IPS-11a (cell line): ENCODE measurements at regions not wholly inside any gene's neighbourhood (a gene's known extent, or its start where the extent isn't known, plus 50 kb on each side); places are given as distances from the start of the nearest gene placed in this dataset.
"Not testable (repeated sequence)": the region's sequence is repeated elsewhere in the genome, so short reads cannot be mapped to it uniquely, and the experiment has no call there.

Experiments used
- H3K4me3 ChIP-seq: one replicate; pipeline ENCODE4 v1.5.1; 2013; ENCODE audit warnings: low read depth, low read length, control low read depth

DNA sequence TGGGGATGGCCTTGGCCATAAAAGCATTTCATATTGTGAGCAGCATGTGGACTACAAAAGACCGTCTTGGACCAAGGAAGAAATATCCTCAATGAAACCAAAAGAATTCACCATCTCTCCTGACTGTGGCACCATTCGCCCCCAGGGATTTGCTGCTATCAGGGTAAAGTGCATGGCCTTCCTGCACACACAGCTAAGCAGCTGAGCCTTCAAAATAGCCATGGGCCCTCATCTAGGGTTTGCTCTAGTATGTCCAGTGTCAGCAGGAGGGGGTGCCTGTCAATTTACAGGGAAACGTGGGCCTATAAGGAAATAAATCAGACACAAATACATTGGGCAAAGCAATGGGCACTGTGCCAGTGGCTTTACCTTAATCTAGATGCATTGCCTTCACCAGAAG, 296.6 kb upstream of the NBPF12 start:
- not testable (repeated sequence) for H3K4me3 ChIP-seq

DNA sequence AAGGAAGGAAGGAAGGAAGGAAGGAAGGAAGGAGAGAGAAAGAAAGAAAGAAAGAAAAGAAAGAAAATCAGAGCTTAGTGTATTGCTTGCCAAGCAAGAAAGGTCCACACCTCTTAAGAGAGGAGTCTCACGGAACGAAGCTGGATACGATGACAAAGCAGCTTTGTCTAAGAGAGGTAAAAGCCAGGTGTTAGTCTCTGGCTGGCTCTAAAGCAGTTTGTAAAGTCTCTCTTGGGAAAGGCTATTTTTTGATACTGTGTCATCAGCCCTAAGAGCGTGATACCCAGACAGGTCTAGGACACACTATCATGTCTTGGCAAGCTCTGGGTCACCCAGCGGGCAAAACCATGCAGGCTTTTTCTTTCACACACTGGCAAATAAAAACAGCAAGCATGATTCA, 297.5 kb upstream of the NBPF12 start:
- H3K4me3 ChIP-seq, result not testable (repeated sequence)

DNA sequence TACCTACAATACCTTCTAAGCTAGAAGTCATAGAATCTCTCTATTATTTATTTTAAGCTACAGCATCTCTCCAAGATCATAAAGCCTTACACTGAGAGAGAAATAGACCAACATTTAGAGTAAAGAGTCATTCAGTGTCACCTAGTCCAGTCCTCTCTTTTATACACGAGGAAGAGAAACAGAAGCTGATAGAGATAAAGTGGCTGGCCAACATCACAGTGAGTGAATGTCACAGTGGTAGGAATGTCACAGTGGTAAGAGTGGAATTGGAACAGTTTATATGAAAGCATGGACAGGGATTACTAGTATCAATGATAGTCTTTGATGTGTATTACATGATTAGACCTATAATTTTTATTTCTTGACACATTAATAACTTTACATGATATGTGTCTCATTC, 307.8 kb upstream of the NBPF12 start:
- not testable (repeated sequence) for H3K4me3 ChIP-seq

DNA sequence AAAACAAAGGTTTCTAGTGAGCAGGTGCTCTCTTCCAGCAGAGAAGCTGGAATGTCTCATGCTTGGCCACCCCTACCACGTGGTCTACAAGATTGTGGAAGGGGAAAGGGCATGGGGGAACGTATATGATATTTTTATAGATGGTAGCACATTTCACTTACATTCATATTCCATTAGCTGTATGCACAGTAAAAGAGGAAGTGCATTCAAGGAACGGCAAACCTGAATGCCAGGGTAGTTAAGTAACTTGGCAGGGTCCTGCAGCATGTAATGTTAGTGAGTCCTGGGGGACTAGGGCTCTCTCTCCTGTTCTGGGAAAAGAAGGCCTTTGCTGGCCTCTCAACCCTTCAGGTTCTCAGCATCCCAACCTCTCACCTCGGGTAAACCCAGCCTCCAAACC, 319.5 kb upstream of the NBPF12 start:
- not testable (repeated sequence) for H3K4me3 ChIP-seq

DNA sequence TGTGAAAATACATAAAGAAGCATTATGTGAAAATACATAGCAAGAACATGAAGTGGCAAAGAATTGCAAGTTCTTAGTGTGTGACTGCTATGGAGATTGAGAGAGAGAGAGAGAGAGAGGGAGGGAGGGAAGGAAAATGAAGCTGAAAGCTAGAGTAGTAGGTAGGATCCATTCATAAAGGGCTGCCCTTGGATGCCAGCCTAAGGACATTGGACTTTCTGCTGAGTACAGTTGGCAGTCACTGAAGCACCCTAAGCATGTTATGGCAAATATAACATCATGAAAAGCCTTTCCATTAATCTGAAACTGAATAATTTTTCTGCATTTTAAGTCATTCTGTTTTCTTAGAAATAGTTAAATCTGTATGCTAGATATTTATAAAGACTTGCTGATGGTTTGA, 333.4 kb upstream of the NBPF12 start:
- not testable (repeated sequence) for H3K4me3 ChIP-seq

DNA sequence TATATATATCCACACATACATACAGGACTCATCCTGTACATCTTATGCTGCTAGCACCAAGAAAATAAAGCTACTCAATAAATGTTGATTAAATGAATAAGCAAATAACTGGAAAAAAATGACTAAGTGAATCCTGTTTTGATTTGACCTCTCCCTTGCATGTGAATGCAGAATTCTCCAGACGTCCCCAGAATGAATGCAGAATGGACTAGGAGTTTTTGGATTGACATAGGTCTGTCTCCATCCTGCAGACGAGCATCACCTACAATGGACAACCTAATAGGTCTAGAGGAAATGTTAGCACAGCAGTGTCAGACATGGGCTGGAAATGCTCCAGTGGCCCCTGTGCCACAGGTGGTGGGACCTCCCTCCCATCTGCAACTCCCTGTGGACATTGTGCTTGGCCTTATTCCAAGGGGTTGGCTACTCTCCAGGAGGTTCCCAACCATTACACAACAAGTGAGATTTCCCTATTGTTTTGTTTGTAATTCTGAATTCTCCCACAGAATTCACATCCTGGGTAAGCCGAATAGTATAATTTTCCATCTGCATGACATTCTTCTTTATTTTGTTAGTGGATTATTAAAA, 337.3 kb upstream of the NBPF12 start:
- H3K4me3 ChIP-seq, result not testable (repeated sequence)

DNA sequence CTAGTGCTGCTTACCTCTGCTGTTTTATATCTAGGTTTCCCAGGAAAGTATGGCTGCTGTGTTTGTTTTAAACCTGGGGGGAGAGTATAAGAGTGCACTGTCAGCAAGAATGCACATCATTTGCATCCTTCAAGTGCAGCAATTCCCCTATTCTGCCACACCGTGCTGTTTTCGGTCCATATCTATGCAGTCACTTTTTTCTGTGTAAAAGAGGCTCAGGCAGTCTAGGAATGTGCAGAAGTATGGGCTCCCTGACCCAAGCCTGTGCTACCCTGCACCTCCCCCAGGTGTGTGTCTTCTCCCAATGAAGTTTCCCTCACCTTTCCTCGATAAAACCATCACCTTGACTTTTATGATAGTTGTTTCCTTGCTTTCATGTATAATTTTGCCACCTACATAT, 338.2 kb upstream of the NBPF12 start:
- not testable (repeated sequence) for H3K4me3 ChIP-seq

DNA sequence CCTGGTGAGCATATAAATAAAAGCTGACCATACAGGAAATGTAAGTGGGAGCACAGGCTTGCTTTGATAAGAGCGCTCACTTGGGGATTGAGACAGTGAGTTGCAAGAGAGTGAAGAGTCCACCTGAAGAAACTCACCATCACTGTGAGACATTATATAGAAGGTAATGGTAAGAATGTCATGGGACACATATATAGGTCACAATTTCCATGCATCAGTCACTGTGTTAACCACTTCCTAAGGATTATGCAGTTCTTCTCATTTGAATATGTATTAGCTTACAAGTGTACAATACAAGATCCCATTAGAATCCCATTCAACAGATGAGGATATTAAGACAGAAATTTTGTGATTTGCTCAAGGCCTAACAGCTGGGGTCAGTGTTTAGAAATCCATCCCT, 352.4 kb upstream of the NOTCH2NLA start:
- not testable (repeated sequence) for H3K4me3 ChIP-seq

DNA sequence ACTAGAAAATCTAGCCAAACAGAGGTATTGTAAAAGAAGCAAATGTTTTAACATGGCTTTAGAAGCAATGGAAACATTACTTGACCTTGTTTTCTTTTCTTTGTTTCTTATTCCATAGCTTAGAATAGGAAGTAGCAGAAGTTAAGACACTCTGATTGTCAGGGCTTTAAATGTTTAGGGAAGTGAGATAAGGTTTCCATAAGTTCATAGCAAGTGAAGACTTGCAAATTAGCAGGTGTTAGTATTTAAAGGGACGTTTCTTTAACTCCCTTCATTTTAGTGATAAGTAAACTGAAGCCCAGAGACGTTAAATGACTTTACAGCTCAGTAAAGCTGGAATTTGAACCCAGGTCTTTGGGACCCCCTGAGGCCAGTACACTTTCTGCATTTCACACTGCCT, 338.7 kb upstream of the NOTCH2NLA start:
- not testable (repeated sequence) for H3K4me3 ChIP-seq

DNA sequence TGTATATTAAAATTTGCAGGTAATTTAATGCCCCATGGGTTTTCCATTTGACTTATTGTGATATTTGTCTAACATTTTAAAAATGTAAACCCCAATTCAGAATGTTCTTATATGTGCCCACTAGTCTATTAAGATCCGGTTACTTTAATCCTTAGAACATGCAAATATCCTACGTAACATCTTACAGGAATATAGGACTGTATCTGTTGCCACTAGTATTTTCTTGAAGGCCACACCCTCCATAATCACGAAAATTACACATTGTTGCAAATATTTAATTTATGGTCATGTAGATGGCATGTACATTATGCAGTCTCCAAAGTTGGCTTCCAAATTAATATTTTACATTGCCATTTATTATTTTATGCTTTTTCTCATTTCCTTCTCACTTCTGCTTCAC, 329.2 kb upstream of the NOTCH2NLA start:
- not testable (repeated sequence) for H3K4me3 ChIP-seq

DNA sequence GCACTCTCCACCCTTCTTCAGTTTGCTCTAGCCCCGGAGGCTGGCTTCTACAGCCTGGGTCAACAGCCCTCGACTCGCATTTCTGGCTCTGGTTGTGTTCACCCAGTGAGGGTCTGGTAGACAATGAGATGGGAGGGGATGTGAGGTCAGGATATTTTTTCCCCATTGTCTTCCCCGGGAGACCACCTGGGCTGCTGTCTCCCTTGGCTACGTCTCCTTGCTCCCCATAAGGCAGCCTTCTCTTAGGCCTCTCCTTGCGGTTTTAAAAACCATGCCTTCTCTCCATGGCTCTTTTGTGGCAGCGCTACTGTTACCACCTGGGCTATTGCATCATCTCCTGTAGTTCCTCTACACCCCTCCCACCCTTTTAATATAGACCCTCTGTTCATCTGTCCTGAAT, 327.6 kb upstream of the NOTCH2NLA start:
- H3K4me3 ChIP-seq, result not testable (repeated sequence)

DNA sequence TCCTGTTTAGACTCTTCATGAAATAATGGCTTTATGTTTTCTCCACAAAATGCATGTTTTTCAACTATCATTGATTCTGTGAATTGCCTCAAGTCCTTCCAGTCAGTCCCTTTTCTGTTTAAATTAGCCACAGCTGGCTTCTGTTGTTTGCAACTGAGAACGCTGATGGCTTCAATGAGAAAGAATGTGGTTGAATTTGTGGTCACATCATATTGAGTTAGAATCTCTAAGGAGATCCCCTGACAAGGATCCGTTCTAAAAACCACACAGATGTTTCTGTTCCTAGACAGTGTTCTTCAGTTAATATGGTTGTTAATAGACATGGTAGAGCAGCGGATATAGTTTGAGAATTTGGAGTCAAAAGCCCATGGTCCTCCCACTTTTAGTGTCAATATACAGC, 323.6 kb upstream of the NOTCH2NLA start:
- H3K4me3 ChIP-seq, result not testable (repeated sequence)

DNA sequence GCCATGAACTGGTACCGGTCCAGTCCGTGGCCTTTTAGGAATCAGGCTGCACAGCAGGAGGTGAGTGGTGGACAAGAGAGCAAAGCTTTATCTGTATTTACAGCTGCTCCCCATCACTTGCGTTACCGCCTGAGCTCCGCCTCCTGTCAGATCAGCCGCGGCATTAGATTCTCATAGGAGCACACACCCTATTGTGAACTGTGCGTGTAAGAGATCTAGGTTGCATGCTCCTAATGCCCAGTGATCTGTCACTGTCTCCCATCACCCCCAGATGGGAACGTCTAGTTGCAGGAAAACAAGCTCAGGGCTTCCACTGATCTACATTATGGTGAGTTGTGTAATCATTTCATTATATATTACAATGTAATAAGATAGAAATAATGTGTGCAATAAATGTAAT, 319.9 kb upstream of the NOTCH2NLA start:
- not testable (repeated sequence) for H3K4me3 ChIP-seq

DNA sequence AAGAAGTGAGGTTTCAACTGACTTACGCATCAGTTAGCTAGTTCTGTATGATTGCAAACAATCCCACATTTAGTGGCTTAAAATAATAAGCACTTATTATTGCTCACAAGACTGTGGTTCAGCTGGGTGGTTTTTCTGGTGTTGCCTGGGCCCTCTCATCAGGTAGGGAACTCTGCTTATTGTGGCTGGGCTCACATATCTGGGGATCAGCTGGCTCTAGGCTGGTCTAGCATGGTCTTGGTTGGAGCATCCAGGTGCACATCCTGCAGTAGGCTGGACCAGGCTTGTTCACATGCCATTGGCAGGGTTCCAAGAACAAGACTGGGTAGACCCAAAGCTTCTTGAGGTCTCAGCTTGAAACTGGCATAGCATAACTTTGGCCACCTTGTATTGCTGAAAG, 317.4 kb upstream of the NOTCH2NLA start:
- H3K4me3 ChIP-seq, result not testable (repeated sequence)

DNA sequence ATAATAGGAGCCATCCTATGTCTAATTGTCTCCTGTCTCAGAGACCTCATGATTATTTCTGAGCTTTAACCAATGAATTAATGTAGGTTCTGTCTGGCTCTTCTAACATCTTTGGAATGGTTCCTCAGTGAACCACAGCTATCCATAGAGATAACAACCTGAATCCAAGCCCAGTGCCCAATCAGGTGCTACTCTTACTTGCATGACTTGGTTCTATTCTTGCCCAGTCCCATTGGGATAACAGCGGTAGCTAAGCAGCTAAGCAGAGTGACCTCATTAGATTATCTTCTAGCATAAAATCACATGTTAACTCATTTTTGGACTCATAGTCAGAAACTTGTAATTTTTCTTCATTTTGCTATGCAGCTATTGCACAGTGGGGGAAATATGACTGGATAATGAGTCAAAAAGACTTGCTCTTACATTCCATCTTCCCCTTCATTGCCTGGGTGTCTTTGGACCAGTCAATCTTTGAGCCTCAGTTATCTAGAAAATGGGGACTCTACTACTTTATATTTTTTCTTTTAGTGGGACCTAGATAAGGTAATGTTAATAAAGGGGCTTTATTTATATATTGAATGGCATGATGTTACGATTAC, 309.1 kb upstream of the NOTCH2NLA start:
- H3K4me3 ChIP-seq, result not testable (repeated sequence)

DNA sequence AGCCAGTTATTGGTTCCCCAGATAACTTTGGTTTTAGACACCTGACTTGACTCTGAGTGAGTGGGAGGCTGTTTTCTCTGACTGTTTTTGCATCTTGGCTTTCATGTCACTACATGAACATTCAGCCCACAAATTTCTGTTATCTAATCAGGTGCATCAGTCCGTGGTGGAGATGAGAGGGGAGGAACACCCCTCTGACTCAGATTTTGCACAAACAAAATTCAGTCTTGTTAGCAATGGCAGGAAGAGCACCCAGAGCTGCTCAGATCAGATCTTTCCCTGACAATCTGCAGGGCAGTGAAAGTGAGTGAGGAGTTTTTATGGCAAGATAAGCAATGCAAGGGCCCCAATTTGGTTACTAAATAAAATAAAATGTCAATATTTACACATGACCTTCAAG, 307.2 kb upstream of the NOTCH2NLA start:
- H3K4me3 ChIP-seq, result not testable (repeated sequence)

DNA sequence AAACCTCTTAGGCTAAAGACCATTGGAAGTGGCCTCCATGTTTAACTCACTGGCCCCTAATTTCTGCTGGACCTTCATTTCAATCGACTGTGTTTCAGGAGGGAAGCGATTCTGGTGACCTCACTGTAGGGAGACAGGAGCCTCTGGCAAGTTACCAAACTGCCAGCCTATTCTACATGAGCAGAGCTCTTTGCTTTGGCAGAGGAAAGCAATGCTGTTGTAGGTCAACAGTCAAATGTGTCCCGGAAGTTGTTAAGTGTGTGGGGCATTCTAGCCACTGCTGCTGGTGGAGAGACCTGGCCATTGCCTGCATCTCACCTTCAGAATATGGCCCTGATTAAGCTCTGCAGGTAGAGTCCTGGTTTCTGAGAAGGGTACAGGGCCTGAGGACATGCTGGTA, 306.8 kb upstream of the NOTCH2NLA start:
- not testable (repeated sequence) for H3K4me3 ChIP-seq

DNA sequence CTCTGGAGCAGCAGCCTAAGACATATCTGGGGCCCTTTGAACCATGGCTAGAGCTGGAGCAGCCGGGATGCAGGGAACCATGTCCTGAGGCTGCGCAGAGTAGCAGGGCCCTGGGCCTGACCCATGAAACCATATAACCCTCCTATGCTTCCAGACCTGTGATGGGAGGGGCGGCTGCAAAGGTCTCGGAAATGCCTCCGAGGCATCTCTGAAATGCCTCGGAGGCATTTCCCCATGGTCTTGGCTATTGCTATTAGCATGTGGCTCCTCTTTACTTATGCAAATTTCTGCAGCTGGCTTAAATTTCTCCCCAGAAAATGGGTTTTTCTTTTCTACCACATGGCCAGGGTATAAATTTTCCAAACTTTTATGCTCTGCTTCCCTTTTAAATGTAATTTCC, 302.1 kb upstream of the NOTCH2NLA start:
- H3K4me3 ChIP-seq, result not testable (repeated sequence)

DNA sequence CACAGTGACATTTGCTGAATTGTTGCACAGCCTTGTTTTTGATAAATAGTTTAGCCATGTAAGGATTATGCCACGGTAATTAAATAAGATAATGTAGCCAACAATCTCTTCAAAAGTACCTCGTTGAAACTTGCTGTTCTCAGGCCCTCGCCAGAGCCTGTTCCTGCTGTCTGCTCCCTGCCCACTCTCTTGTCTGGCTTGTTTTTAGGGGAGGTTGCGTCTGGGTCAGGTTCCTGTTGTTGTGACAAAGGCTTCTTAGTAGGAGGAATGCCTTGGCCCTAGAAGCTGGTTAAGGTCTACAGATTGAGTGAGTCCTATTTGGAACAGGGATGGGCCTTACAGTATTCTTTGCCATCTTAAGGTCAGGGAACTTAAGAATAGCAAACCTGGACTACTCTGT, 294.0 kb upstream of the NOTCH2NLA start:
- H3K4me3 ChIP-seq, result not testable (repeated sequence)

DNA sequence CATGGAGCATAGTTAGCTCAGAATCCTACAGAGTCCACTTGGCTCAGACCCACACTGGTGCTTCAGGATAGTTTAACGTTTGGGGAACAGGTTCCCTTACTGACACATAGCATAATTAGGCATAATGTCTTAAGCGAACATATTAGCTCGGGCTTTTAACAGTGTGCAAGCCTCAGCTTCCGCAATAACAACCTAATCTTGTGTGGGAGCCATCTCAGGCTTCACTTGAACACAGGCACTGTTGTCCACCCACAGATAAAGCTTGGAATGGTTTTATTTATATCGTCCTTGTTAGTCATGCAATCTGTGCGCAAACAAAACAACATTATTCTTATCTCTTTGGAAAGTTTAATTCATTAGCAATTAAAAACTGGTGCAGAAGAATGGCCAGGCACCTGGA, 293.5 kb upstream of the NOTCH2NLA start:
- not testable (repeated sequence) for H3K4me3 ChIP-seq

DNA sequence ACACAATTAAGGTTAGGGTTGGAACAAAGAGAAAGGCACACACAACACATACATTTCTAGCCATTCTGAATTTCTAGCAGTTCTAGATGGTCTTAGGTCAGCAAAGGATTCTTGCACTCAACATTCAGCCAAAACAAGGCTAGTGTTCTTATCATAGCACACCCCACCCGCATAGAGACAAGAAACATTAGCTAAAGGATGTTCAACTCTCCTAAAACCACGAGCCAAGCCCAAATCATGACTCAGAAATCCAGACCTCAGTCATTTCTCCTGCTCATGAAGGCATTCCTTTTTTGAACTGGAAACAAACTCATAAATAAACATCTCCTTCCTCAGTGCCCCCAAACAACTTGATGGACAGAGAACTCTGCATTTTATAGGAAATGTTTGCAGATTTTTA, 293.0 kb upstream of the NOTCH2NLA start:
- H3K4me3 ChIP-seq, result not testable (repeated sequence)

DNA sequence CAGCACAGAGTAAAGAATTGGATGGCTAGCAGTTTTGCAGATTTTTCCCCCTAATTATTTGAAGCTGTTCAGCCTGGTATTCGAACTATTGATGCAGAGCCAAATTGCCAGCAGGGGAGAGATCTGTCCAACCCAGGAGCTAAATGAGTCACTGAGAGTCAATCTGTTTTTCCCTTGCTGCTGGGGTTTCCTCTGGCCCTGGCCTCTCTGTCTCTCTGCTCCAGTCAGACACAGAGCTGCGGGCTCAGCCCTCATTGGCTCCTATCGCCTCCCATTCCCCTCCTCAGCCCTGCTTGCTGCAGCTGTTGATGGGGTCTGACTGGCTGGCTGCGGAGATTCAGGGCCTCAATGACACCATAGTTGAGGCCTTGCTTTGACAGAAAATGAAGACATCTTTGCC, 284.9 kb upstream of the NOTCH2NLA start:
- H3K4me3 ChIP-seq, result not testable (repeated sequence)

DNA sequence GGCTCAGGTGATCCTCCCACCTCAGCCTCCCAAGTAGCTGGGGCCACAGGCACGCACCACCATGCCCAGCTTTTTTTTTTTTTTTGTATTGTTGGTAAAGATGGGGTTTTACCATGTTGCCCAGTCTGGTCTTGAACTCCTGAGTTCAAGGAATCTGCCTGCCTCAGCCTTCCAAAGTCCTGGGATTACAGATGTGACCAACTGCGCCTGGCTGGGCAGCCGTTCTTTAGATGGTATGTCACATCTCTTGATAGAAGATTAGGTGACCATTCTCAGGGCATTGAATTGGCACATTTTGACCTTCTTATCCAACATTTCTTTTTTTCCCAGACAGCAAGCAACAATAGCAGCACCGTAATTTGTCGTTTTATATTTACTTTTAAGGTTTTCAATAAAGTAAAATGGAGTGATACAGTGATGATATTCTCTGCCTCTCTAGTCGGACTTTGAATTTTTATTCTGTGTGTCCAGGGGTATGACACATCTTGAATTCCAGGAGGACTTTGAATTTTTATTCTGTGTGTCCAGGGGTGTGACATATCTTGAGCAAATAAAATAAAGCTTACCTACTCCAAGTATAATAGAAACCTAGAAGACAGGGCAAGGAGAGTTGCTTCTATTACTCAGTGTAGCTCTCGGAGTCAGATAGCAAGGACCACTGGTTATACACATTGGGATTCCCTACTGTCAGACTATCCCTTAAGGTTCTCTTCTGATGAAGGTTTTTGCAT, 282.4 kb upstream of the NOTCH2NLA start:
- not testable (repeated sequence) for H3K4me3 ChIP-seq
